OCI-LY3 (cell line): ENCODE measurements at regions not wholly inside any gene's neighbourhood (a gene's known extent, or its start where the extent isn't known, plus 50 kb on each side); places are given as distances from the start of the nearest gene placed in this dataset.

Experiments used
- EZH2phosphoT487 ChIP-seq: fragments of 200-600 bp; shearing (Covaris generic); IDR thresholded peaks from 2 replicates; pipeline ENCODE4 v1.6.1; 2018; ENCODE audit warnings: antibody characterized with exemption, mixed run types, low read depth
- TF ChIP-seq, protein P1 (sequence below): fragments of 200-600, 300-600 bp; sonication (generic); IDR thresholded peaks from 2 replicates; pipeline ENCODE4 v1.5.1; 2014; ENCODE audit warnings: antibody characterized with exemption, low read length, low read depth

DNA sequence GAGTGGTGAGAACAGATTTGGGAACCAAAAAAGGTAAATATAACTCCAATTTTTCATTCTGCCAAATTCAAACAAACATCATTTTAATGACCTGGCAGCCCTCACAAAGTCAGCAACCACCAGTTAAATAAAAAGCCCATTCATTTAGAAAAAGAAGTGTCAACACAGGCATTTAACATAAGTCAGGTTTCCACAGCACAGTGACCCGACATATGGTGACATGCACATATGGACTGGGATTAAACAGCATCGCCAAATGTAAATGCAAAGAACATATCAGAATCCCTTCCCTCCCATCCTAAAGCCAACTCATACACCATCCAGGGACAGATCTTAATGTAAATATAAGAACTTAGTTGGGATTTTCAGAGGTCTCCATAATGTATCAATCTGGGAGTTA is 293.2 kb downstream of the FGFR2 start:
- TF ChIP-seq, protein P1, sequence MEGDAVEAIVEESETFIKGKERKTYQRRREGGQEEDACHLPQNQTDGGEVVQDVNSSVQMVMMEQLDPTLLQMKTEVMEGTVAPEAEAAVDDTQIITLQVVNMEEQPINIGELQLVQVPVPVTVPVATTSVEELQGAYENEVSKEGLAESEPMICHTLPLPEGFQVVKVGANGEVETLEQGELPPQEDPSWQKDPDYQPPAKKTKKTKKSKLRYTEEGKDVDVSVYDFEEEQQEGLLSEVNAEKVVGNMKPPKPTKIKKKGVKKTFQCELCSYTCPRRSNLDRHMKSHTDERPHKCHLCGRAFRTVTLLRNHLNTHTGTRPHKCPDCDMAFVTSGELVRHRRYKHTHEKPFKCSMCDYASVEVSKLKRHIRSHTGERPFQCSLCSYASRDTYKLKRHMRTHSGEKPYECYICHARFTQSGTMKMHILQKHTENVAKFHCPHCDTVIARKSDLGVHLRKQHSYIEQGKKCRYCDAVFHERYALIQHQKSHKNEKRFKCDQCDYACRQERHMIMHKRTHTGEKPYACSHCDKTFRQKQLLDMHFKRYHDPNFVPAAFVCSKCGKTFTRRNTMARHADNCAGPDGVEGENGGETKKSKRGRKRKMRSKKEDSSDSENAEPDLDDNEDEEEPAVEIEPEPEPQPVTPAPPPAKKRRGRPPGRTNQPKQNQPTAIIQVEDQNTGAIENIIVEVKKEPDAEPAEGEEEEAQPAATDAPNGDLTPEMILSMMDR = no peak
- TF ChIP-seq EZH2phosphoT487 = no peak
